ENCODE measurements at regions not wholly inside any gene's neighbourhood (a gene's known extent, or its start where the extent isn't known, plus 50 kb on each side); places are given as distances from the start of the nearest gene placed in this dataset.
"Not testable (repeated sequence)": the region's sequence is repeated elsewhere in the genome, so short reads cannot be mapped to it uniquely, and the experiment has no call there.

DNA sequence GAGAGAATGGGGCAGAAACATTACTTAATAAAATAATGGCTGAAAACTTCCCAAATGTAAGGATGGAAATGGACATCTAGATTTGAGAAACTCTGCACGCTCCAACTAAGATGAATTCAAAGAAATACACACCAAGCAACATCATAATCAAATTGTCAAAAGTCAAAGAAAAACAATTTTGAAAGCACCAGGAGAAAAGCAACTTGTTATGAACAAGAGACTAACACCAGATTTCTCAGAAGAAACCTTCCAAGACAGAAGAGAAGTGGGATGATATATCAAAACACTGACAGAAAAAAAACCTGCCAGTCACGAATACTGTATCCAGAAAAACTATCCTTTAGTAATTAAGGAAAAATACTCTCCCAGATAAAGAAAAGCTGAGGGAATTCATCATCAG, 208.6 kb upstream of the SAMSN1 start:
- DNase-seq (ENCODE audit: low read depth), result no peak

DNA sequence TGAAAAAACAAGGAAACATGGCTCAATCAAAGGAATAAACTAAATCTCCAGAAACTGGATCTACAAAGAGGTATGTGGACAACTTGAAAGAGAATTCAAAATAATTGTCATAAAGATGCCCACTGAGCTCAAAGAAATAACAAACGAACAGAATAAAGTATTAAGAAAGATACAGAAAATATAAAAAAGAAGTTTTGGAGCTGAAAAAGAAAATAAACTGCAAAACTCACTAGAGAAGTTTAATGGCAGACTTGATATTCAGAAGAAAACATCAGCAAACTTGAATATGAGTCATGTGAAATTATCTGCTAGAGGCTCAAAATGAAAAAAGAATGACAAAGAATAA, 208.1 kb upstream of the SAMSN1 start:
- no peak for DNase-seq (ENCODE audit: low read depth)

DNA sequence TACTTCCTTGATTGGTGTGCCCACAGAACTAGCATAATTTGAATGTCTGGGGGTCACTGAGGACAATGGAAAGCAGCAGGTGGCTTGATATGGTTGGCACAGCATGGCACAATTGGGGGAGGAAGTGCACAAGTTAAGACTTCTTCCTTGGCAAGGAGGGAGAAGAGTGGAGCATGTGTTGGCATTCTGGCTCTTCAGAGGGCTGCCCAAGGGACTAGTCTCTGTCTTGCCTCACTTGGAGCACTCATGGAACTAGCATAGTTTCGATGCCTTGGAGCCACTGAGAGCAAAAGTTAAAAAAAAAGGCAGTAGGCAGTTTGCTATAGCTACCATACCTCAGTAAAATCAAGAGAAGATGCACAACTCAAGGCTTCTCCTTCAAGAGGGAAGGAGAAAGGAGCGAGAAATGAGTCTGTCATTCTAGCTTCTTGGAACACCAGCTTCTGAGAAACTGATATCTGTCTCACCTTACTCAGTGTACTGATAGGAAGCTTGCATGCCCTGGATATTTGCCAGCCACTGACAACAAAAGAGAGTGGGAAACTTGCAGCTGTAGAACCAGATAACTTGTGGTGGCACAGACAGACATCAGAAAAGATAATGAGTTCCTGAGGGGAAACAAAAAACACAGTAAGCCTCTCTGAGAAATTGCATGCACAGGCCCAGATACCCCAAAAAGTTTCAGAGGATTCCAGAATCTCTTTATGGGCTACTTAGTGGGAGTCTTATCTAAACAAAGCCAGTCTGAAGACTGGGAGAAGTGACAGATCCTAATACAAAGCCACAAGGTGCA, 207.5 kb upstream of the SAMSN1 start:
- DNase-seq (ENCODE audit: low read depth), result no peak

DNA sequence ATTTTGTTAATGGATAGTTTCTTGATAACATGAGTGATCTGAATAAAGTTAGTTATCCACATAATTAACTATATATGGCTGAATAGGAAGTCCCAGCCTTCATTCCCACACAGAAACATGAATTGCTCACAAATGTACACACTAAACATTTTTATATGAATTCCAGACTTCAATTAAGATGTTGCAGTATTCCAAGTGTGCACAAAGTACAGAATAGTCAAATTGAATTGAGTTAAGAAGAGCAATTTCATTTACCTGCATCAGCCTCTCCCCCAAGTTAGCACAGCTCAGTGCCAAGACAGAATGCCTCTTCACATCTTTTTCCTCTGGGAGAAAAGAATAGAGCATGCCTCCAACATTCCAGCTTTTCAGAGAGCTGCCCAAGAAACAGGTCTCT, 207.0 kb upstream of the SAMSN1 start:
- DNase-seq (ENCODE audit: low read depth), result no peak

DNA sequence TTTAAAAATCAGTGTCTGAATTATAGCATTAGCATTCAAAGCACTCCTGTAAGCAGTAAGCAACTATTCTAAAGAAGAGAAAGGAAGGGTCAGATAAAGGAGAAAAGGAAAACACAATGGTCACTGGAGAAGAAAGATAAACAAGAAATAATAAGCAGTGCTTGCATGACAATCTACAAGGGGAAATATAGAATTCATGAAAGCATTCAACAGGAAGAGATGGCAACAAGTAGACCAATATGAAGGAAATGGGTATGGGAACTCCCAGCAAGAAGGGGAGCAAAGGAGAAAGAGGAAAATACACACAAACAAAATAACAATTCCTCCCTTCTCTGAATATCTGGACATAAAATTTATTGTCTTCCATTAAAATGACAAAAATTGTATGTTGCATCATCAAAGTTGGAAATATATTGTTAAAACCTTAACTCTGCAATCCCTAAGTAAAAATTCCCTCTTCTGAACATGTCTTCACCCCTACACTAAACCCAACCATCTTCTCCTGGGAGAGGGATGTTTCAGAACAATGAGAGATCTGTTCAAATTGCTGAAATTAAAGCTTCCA, 206.3 kb upstream of the SAMSN1 start:
- no peak for DNase-seq (ENCODE audit: low read depth)

DNA sequence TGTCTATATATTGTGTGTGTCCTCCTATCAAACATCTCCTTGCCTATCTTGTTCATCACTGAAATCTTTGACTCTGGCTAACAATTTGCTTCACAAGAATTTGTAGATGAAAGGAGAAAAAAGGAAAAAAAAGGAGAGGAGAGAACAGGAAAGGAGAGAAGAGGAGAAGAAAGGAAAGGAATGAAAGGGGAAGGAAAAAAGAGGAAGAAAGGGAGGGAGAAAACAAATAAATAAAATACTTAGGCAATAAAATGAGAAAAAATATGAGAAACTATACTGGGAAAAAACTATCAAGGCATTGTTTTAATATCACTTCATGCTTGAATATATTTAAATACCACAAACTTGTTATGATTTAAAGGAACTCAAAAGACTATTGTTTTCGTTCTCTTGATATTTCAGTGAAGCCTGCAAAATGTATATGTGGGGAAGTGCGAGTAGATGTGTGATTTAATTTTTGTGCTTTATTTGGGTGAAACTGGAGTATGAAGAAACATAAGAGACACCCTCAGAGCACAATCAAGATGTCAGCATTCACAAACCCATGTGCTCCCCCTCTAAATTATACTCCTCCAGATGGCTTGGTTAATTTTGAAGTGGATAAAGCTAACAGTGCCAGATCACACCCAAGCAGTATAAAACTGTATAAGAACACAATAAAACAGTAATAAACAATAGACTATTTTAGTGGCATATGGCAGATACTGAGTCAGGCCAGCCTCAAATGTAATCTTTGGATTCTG, 205.7 kb upstream of the SAMSN1 start:
- DNase-seq (ENCODE audit: low read depth), result no peak

DNA sequence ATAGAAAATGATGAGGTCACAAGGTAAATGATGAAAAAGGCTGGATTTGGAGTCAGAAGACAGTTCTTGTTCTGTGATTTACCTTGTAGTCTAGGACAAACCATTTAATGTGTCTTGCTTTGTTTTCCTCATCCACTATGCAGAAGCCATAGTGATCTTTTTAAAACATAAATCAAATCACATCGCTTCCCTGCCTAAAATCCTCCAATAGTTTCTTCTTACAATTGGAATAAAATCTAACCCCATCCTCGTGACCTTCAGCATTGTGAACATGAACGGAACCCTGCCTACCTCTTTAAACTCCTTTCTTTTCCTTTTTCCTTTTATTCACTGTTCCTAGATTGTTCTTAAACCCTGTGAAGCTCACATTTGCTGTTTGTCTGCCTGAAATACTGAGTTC, 204.9 kb upstream of the SAMSN1 start:
- DNase-seq (ENCODE audit: low read depth), result no peak

DNA sequence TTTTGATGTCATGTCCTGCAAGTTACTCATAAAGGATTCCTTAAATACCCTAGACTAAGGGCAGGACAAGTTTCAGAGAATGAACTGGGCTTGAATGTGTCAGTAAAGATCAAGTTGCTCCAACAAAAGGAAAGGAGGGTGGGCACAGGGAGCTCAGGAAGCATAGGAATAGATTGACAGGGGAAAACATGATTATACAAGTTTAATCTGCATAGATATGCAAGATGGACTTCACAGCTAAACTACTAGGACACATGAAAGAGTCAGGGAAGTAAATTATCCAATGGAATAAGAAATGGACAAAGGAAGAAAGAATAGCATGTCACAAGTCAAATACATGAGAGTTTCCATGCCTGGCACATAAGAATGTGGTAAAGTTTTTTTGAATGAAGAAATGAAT, 203.9 kb upstream of the SAMSN1 start:
- DNase-seq (ENCODE audit: low read depth), result no peak

DNA sequence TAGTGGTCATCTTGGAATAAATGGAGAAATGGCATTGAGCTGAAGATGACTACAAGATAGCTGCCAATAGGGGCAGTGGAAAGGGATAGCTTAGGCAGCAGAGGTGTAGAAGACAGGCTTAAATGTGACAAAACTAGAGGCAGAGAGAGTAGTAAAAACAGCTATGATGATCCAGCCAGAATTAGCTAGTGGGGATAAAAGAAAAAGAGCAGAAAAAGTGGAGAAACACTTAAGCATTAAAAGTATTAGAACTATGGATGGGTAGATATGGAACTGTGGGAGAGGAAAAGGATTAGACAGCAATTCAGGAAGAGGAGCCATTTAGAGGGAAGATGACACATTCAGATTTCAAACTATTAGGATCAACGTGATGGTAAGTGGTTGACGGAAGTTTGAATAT, 202.5 kb upstream of the SAMSN1 start:
- no peak for DNase-seq (ENCODE audit: low read depth)

DNA sequence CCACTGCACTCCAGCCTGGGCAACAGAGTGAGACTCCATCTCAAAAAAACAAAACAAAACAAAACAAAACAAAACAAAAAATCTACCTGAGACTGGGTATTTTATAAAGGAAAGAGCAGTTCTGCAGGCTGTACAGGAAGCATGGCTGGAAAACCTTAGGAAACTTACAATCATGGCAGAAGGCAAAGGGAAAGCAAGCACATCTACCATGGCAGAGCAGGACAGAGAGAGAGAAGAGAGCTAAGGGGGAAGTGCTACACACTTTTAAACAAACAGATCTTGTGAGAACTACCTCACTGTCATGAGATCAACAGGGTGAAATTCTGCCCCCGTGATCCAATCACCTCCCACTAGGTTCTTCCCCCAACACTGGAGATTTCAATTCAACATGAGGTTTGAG, 198.3 kb upstream of the SAMSN1 start:
- no peak for DNase-seq (ENCODE audit: low read depth)

DNA sequence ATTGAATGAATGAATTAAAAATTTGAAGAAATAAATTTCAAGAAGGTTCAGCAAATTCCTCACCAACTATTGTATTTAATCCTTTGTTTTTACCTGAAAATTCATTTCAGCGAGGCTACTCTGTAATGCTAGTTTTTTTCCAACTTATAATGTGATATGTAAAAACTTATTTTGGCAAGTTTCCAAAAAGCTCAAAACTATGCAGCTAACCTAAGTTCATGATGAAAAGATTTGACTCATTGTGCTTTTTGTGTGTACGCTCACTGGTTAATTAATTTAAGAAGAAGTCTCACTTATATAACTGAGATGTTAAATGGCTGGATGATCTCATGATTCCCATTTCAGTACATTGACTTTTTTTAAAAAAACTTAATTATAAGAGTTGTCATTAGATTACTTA, 196.0 kb upstream of the SAMSN1 start:
- DNase-seq (ENCODE audit: low read depth), result no peak

DNA sequence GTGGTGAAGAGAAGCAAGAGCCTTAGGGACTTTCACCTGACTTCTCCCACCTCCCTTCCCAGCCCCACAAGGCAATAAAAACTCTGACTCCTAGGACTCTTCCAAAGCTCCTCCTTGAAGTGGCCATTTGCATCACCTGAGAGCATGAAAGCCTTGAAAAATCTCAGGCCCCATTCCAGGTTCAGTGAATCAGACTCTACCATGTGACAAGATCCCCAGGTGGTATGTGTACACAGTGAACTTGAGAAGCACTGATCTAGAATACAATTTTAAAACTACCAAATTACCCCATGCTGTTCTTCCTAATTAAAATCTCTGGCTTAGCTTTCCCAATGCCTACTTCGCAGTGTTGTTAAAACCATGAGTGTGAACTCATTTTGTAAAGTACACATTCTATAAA, 195.1 kb upstream of the SAMSN1 start:
- DNase-seq (ENCODE audit: low read depth), result no peak

DNA sequence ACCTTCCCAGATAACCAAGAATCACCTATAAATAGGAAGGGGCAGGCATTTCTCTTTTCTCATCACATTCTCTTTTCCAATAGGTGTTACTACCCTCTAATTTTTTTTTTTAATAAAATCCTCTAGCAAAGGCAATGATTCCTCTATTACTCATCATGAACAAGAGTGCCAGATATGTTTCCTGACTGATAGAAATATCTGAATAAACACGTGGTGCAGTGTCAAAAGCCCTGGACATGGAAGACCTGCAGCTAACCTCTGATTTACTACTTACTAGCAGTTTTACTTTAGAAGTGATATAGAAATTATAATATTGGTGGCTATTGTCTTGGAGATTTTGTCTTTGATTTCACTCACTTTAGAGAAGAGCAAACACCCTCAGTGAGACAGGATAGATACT, 194.6 kb upstream of the SAMSN1 start:
- no peak for DNase-seq (ENCODE audit: low read depth)

DNA sequence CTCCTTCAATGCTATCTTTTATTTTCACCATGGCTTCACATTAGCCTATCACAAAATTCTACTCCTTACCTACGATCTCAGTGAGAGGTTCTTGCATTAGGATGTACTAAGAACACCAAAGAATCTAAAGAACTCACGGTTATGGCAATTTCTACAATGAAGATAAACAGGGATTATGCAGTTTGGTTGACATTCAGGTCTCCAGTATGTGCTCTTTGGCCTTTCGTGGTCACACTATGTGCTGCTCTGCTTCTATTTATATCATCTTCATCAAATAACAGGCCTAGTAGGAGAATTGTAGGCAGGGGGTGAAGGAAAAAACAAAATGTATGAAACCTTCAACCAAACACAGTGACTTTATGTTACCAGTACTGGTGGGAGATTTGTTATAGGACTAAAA, 194.0 kb upstream of the SAMSN1 start:
- no peak for DNase-seq (ENCODE audit: low read depth)

DNA sequence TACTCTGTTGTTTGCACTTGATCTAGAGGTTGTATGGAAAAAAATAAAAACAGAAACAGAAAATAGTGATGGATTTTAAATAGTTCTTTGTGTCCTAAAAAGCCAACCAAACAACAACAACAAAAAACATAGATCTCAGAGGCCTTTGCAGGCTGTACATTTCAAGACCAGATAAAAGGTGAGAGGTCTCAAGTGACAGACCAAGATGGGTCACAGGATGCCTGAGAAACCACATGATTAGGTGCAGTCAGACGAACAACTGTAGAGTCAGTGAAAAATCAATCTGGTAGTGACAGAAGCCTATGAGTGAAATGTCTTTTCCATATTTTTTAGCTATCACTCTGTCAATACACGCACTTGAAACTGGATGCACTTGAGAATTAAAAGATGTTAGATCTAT, 193.5 kb upstream of the SAMSN1 start:
- no peak for DNase-seq (ENCODE audit: low read depth)

DNA sequence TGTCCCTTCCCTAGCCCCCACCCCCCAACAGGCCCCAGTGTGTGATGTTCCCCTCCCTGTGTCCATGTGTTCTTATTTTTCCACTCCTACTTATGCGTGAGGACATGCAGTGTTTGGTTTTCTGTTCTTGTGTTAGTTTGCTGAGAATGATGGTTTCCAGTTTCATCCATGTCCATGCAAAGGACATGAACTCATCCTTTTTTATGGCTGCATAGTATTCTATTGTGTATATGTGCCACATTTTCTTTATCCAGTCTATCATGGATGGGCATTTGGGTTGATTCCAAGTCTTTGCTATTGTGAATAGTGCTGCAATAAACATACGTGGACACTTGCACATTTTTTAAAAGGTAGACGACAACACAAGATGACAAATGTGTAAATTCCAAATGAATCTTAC, 192.5 kb upstream of the SAMSN1 start:
- DNase-seq (ENCODE audit: low read depth), result not testable (repeated sequence)

DNA sequence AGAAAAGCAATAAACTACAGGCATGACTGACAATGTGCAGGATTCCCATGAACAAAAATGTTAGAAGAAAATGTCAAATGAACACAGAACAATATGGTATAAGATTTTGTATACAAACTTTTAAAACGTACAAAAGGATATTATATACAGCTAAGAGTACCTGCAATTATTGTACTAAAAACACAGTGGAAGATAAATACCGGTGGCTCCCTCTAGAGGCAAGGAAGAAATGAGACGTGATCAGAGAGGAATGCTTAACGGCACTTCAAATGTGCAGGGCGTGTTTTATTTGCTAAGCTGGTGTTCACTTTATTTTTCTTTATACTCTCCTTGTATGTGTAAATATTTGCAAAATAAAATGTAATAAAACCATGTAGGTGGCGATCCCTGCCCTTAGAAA, 191.8 kb upstream of the SAMSN1 start:
- DNase-seq (ENCODE audit: low read depth), result no peak

DNA sequence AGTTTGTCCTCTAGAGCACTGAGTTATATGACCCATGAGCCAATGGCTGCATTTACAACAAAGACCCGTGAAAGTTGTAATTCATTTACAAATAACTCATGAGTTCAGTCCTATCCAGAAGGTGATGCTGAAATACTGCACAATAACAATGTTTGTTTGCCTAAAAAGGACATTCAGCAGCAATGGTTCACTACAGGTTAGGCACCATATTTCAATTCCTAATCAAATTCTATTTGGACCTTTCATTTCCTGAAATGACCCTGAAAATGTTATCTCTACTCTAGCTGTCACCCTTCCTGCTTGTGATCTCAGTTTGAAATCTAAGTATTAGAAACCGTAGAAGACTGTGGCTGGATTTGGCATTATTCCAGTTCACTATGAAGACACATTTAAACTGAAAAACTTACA, 191.2 kb upstream of the SAMSN1 start:
- DNase-seq (ENCODE audit: low read depth), result no peak

DNA sequence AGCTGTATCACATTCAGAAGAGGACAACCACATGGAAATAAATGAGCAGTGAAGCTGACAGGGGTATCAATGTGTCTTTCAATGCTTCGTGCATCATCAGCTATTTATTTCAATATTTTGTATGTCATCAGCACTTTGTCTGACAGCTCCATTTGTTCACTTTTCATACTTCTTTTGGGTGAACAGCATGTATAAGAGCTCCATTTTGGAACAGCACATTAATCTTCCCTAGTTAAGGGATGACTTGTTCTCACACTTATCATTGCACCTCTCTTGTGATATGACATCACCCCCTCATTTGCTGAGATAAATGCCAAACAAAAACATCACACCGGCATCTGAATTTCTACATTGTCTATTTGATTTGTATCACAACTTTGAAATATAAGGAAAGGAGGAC, 190.6 kb upstream of the SAMSN1 start:
- no peak for DNase-seq (ENCODE audit: low read depth)

DNA sequence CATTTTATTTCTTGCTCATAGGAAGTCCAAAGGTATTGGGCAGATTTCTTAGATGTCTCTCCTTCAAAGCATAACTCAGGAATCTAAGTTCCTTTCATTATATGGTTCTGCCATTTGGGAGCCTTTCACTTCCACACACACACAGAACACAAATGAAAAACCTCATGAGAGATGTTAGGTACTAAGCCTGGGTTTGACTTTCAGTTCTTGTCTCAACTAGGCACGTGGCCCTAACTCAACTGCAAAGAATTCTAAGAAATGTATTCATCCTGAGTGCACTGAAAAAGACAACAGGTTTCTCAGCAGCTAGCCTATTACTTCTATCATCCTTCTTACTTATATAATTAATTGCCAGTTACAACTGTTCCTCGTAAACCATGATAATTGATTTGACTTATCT, 190.0 kb upstream of the SAMSN1 start:
- no peak for DNase-seq (ENCODE audit: low read depth)

DNA sequence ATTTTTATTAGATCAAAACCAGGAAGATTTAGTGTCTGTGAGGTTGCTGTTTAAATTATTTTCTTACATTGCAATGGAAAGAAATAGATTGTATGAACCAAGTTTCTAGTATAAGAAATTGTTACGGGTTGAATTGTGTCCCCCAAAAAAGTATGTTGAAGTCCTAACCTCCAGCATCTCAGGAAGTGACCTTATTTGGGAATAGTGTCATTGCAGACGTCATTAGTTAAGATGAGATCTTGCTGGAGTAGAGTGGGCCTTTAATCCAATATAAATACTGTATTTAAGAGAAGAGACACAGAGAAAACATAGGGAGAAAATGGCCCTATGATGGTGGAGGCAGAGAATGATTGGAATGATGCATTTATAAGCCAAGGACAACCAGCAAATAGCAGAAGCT, 188.7 kb upstream of the SAMSN1 start:
- no peak for DNase-seq (ENCODE audit: low read depth)

DNA sequence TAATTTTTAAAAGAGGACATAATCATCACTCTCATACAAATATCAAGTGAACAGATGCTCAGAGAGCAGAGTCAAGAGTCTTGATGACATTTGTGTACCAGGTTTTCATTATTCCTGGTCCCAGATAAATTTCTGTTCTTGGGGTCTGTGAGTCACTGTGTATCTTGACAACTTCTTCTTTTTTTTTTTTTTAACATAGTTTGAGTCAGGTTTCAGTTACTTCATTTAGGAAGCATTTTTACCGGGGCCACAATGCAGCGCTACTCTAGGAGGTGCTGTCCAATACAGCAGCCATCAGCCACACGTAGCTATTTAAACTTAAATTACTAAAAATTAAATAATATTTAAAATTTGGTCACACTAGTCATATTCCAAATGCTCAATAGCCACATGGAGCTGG, 188.1 kb upstream of the SAMSN1 start:
- DNase-seq (ENCODE audit: low read depth), result no peak

DNA sequence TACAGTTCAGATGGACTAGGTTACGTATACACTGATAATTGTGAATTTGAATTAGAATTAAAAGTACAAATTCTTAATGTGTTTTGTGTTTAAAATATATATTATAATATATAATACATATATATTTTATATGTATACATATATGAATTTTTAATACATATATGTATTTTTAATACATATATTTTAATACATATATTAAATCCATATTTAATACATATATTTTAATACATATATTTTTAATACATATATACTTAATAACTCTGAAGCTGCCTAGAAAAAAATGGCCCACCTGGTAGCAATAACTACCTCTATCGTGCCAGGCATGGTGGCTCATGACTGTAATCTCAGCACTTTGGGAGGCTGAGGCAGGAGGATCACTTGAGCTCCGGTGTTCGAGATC, 179.1 kb upstream of the SAMSN1 start:
- DNase-seq (ENCODE audit: low read depth), result no peak

All from activated T-cell treated with anti-CD3 and anti-CD28 coated beads for 48 hours (primary cell).